Adrenal gland (tissue), 5 donors: ENCODE measurements at regions not wholly inside any gene's neighbourhood (a gene's known extent, or its start where the extent isn't known, plus 50 kb on each side); places are given as distances from the start of the nearest gene placed in this dataset.

Source experiments
- CTCF ChIP-seq, 6 experiments: fragments of 450-650 bp in 4 of 6; fragments of 200-600 bp in 2 of 6; sonication (generic) in 1 of 6; IDR thresholded peaks; 1 replicate in 5 of 6; 2 replicates in 1 of 6; pipeline versions ENCODE4 v1.5.1 to v1.8.0; 2016 to 2021; ENCODE audit warnings: antibody characterized with exemption in 6 of 6, mild to moderate bottlenecking in 2 of 6, moderate library complexity in 1 of 6
- POLR2A ChIP-seq, 2 donors: fragments of 450-650 bp; IDR thresholded peaks; one replicate each; pipeline ENCODE4 v1.6.1; 2017; ENCODE audit warnings: antibody characterized with exemption in 2 of 2, mild to moderate bottlenecking in 2 of 2, moderate library complexity in 1 of 2
- donor health status: DM: no; HTN: no; CAD: no.

- no peak for TF ChIP-seq CTCF (IDR thresholded peaks at IDR 0.05)
- no peak for TF ChIP-seq POLR2A (IDR thresholded peaks at IDR 0.05)
Observed at GRCh38 chr5:57033103-57033502, 81.2 kb upstream of the MIER3 start.
